ENCODE measurements at regions not wholly inside any gene's neighbourhood (a gene's known extent, or its start where the extent isn't known, plus 50 kb on each side); places are given as distances from the start of the nearest gene placed in this dataset.

DNA sequence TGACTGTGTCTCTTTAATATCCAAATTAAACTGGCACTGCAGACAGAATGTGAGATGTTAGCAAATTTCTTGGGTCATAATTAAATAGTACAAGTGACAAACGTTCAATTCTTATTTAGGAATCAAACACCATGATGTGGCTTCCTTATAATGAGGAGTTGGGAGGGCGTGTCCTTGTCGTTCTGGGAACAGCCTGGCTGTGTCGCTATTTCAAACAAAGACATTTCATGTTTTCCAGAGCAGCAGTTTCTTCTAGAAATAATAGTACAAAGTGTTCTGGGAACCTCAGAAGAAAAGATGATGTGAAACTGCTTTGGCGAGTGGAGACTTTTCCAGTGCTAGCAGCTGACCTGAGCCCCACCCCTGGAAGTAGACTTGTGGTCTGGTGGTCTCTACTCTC lies 301.7 kb upstream of the N4BP1 start:
- CTCF ChIA-PET, result interaction anchor here (0.7 to 1.8 kb wide), 3 partner anchors 9 to 438 kb away, joined by 3 to 6 read pairs (median 4); no protein-coding TSS in a partner anchor

GRCh38 chr16:48910214-48910613 lies 300.2 kb upstream of the N4BP1 start:
- BruUV-seq (replicated peaks), result no TSS peak
- Histone ChIP-seq H3K4me2 (ENCODE audit: low read length) (no peak overlapping the region), H3K9me2 (ENCODE audit: insufficient read depth) (no peaks in the 10 kb centered on the region), H3K4me3 (replicated peaks in 1 of 2; ENCODE audit: low read depth in 1 of 2, low read length in 2 of 2) (no peak overlapping the region), H3K27me3 (ENCODE audit: insufficient read depth, low read length) (no peaks in the 10 kb centered on the region), H3K27ac (ENCODE audit: low read depth, low read length) (no peak overlapping the region), H3K9ac (ENCODE audit: low read length) (no peak overlapping the region), H3K79me2 (ENCODE audit: insufficient read depth, low read length) (no peaks in the 10 kb centered on the region), H3K9me3 (ENCODE audit: control insufficient read depth in 1 of 2, insufficient read depth in 1 of 2, low read depth in 1 of 2, low read length in 2 of 2) (no peaks in the 10 kb centered on the region), H4K20me1 (ENCODE audit: insufficient read depth) (no peaks in the 10 kb centered on the region), H3K36me3 (ENCODE audit: control insufficient read depth in 1 of 2, insufficient read depth in 2 of 2, low read length in 2 of 2) (no peaks in the 10 kb centered on the region), H2AFZ (ENCODE audit: low read depth, low read length, poor library complexity, severe bottlenecking) (no peak overlapping the region), H3K4me1 (ENCODE audit: control insufficient read depth in 1 of 2, insufficient read depth in 2 of 2, low read length in 2 of 2) (no peaks in the 10 kb centered on the region)
- POLR2A ChIA-PET, result no interaction called here
- CTCF ChIA-PET, result no interaction called here
- no peak for ATAC-seq
- RAD21 ChIA-PET (ENCODE audit: low non-redundant PET in 1 of 2, low total read pairs in 2 of 2, uncharacterized antibody in 2 of 2, unreplicated experiment in 2 of 2), result no interaction called here
- intact Hi-C loops (cut with micrococcal nuclease), result loop anchor here (2.0 kb wide), 1 partner anchor 441 kb away; no protein-coding TSS in a partner anchor
- DNase-seq (ENCODE audit: low read depth, low spot score), result no peak
- TF ChIP-seq, protein P1, sequence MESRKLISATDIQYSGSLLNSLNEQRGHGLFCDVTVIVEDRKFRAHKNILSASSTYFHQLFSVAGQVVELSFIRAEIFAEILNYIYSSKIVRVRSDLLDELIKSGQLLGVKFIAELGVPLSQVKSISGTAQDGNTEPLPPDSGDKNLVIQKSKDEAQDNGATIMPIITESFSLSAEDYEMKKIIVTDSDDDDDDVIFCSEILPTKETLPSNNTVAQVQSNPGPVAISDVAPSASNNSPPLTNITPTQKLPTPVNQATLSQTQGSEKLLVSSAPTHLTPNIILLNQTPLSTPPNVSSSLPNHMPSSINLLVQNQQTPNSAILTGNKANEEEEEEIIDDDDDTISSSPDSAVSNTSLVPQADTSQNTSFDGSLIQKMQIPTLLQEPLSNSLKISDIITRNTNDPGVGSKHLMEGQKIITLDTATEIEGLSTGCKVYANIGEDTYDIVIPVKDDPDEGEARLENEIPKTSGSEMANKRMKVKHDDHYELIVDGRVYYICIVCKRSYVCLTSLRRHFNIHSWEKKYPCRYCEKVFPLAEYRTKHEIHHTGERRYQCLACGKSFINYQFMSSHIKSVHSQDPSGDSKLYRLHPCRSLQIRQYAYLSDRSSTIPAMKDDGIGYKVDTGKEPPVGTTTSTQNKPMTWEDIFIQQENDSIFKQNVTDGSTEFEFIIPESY (IDR thresholded peaks at IDR 0.05; ENCODE audit: extremely low read depth, insufficient replicate concordance, low read length), result no peak
- no peak for TF ChIP-seq POLR2A (IDR thresholded peaks at IDR 0.05; ENCODE audit: borderline replicate concordance, extremely low read depth, insufficient read depth, insufficient read length)
- no peak for TF ChIP-seq EGR1 (IDR thresholded peaks at IDR 0.05; ENCODE audit: low read depth)
- TF ChIP-seq, protein P2, sequence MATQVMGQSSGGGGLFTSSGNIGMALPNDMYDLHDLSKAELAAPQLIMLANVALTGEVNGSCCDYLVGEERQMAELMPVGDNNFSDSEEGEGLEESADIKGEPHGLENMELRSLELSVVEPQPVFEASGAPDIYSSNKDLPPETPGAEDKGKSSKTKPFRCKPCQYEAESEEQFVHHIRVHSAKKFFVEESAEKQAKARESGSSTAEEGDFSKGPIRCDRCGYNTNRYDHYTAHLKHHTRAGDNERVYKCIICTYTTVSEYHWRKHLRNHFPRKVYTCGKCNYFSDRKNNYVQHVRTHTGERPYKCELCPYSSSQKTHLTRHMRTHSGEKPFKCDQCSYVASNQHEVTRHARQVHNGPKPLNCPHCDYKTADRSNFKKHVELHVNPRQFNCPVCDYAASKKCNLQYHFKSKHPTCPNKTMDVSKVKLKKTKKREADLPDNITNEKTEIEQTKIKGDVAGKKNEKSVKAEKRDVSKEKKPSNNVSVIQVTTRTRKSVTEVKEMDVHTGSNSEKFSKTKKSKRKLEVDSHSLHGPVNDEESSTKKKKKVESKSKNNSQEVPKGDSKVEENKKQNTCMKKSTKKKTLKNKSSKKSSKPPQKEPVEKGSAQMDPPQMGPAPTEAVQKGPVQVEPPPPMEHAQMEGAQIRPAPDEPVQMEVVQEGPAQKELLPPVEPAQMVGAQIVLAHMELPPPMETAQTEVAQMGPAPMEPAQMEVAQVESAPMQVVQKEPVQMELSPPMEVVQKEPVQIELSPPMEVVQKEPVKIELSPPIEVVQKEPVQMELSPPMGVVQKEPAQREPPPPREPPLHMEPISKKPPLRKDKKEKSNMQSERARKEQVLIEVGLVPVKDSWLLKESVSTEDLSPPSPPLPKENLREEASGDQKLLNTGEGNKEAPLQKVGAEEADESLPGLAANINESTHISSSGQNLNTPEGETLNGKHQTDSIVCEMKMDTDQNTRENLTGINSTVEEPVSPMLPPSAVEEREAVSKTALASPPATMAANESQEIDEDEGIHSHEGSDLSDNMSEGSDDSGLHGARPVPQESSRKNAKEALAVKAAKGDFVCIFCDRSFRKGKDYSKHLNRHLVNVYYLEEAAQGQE (IDR thresholded peaks at IDR 0.05; ENCODE audit: low read depth), result no peak
- TF ChIP-seq SIN3A (IDR thresholded peaks at IDR 0.05; ENCODE audit: low read depth), result no peak
- TF ChIP-seq CEBPB (IDR thresholded peaks at IDR 0.05; ENCODE audit: low read depth), result no peak
- TF ChIP-seq EZH2phosphoT487 (IDR thresholded peaks at IDR 0.05; ENCODE audit: borderline replicate concordance), result no peak

More for the DNA sequence above, 301.7 kb upstream of the N4BP1 start:
- no peaks in the 10 kb centered on the region for H3K9me2 ChIP-seq (ENCODE audit: insufficient read depth)
- H3K79me2 ChIP-seq (ENCODE audit: insufficient read depth, low read length), result no peaks in the 10 kb centered on the region
- ATAC-seq (peak; percentile 68), DNase-seq (ENCODE audit: low read depth, low spot score) (peak; percentile 12)
- no peak overlapping the region for H2AFZ ChIP-seq (ENCODE audit: low read depth, low read length, poor library complexity, severe bottlenecking)
- no peak overlapping the region for H3K4me2 ChIP-seq (ENCODE audit: low read length)
- RAD21 ChIA-PET (ENCODE audit: low non-redundant PET in 1 of 2, low total read pairs in 2 of 2, uncharacterized antibody in 2 of 2, unreplicated experiment in 2 of 2), result no interaction called here
- no peak overlapping the region for H3K27ac ChIP-seq (ENCODE audit: low read depth, low read length)
- H3K9me3 ChIP-seq (ENCODE audit: control insufficient read depth in 1 of 2, insufficient read depth in 1 of 2, low read depth in 1 of 2, low read length in 2 of 2), result no peaks in the 10 kb centered on the region
- intact Hi-C loops (cut with micrococcal nuclease), result loop anchor here (2.0 kb wide), 1 partner anchor 439 kb away; no protein-coding TSS in a partner anchor
- H3K4me1 ChIP-seq (ENCODE audit: control insufficient read depth in 1 of 2, insufficient read depth in 2 of 2, low read length in 2 of 2), result no peaks in the 10 kb centered on the region
- no peaks in the 10 kb centered on the region for H3K27me3 ChIP-seq (ENCODE audit: insufficient read depth, low read length)
- POLR2A ChIA-PET, result no interaction called here
- TF ChIP-seq RAD21 (IDR thresholded peaks at IDR 0.05; ENCODE audit: low read depth) (peak; percentile 53), SIN3A (IDR thresholded peaks at IDR 0.05; ENCODE audit: low read depth) (no peak), FOSL1 (IDR thresholded peaks at IDR 0.05; ENCODE audit: low read depth) (no peak), ELF1 (IDR thresholded peaks at IDR 0.05; ENCODE audit: borderline replicate concordance, low read depth) (no peak), EGR1 (IDR thresholded peaks at IDR 0.05; ENCODE audit: low read depth) (no peak), TCF7L2 (IDR thresholded peaks at IDR 0.05; ENCODE audit: borderline replicate concordance, extremely low read depth, insufficient read depth, insufficient read length) (no peak), CBX3 (IDR thresholded peaks at IDR 0.05; ENCODE audit: low read depth) (no peak)
- TF ChIP-seq, protein P3, sequence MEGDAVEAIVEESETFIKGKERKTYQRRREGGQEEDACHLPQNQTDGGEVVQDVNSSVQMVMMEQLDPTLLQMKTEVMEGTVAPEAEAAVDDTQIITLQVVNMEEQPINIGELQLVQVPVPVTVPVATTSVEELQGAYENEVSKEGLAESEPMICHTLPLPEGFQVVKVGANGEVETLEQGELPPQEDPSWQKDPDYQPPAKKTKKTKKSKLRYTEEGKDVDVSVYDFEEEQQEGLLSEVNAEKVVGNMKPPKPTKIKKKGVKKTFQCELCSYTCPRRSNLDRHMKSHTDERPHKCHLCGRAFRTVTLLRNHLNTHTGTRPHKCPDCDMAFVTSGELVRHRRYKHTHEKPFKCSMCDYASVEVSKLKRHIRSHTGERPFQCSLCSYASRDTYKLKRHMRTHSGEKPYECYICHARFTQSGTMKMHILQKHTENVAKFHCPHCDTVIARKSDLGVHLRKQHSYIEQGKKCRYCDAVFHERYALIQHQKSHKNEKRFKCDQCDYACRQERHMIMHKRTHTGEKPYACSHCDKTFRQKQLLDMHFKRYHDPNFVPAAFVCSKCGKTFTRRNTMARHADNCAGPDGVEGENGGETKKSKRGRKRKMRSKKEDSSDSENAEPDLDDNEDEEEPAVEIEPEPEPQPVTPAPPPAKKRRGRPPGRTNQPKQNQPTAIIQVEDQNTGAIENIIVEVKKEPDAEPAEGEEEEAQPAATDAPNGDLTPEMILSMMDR (IDR thresholded peaks at IDR 0.05 in 2 of 3, conservative IDR thresholded peaks at IDR 0.05 in 1 of 3; ENCODE audit: borderline replicate concordance in 1 of 3, insufficient read depth in 1 of 3, low read depth in 2 of 3, low read length in 2 of 3), result peak; percentile 33 to 63 (median 40); a peak in 5 of 6 replicates
- no TSS peak for BruUV-seq (replicated peaks)
- H3K4me3 ChIP-seq (replicated peaks in 1 of 2; ENCODE audit: low read depth in 1 of 2, low read length in 2 of 2), result no peak overlapping the region
- H4K20me1 ChIP-seq (ENCODE audit: insufficient read depth), result no peaks in the 10 kb centered on the region
- no peaks in the 10 kb centered on the region for H3K36me3 ChIP-seq (ENCODE audit: control insufficient read depth in 1 of 2, insufficient read depth in 2 of 2, low read length in 2 of 2)
- no peak overlapping the region for H3K9ac ChIP-seq (ENCODE audit: low read length)
